GM04503 (cell line): ENCODE measurements at regions not wholly inside any gene's neighbourhood (a gene's known extent, or its start where the extent isn't known, plus 50 kb on each side); places are given as distances from the start of the nearest gene placed in this dataset.

Source experiments
- DNase-seq: peaks from one replicate; pipeline ENCODE4 v3.0.0-alpha.2; 2012; ENCODE audit warnings: low read depth

DNA sequence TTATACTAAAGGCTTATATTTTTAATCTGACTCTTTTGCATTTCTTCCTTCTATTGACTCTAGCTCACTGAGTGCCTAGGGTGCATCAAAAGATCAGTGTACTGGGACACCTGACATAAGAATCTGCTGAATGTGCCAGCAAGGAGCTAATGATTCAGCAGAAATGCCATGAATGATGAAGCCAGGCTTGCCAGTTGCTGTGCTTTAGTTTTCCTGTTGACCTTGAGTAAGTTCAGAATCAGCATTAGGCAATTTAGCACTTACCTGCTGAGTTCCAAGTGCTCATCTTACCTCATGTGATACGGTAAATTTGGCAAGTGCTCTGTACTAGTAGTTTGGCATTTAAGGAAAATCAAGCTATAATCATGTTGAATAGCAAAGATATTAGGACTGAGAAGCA, 523.2 kb upstream of the B3GALT2 start:
- no peak for DNase-seq

GRCh38 chr1:193707271-193708021, 521.0 kb upstream of the B3GALT2 start:
- no peak for DNase-seq

GRCh38 chr1:193706766-193707165, 520.4 kb upstream of the B3GALT2 start:
- DNase-seq, result no peak

DNA sequence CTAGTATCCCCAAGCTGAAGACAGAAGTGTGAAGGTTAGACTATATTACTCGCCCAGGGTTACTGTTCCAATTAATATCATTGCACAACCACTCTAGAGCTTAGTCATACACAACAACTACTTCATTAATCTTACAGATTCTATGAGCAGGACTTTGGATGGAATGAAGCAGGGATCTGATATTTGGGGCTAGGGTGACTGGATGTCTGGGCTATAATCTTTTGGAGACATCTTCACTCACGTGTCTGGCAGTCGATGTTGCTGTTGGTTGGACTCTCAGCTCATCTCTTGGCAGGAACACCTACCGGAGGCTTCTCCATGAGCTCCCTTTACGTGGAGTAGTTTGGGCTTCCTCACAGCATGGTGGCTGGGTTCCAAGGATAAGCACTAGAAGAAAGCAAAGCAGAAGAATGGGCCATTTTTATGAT, 519.2 kb upstream of the B3GALT2 start:
- no peak for DNase-seq

- DNase-seq, result no peak
Observed at GRCh38 chr1:193703655-193704054, 517.2 kb upstream of the B3GALT2 start.

DNA sequence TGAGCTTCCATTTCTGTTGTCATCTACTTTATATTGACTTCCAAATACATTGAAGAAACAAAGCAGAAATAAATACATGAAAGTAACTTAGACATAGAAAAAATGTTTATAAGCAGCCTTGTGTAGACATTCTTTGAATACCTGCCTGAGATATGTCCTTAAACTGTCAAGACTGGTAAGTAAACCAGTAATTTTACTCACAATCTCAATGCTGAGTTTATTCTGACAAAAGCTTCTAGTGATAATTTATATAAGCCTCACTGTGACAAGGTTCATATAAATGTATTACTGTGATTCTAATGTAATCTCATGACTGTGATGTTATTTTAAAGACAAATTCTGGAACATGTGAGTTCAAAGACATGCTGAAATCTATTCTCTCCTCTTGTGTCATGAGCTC, 516.7 kb upstream of the B3GALT2 start:
- no peak for DNase-seq

DNA sequence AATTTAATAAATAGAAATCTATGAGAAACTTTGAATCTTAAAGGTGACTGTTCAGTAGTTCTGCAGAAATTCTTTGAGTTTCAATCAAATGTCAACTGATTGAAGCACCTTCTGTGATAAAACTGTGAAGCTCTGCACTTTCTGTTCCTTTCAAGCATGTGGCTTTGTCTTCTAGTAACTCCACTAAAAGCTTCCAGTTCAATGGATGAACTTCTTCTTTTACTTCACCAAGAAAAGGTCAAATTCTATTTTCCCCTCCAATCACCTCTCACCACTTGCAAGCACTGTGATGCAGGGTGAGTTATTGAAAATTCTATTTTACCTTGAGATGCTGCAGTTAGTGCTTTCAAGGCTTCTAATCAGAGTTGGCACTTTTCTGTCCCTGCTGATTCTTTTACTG, 515.3 kb upstream of the B3GALT2 start:
- DNase-seq, result no peak

- DNase-seq, result no peak
Observed at GRCh38 chr1:193700710-193701355, 514.4 kb upstream of the B3GALT2 start.

GRCh38 chr1:193699261-193699660, 512.8 kb upstream of the B3GALT2 start:
- DNase-seq, result no peak

- DNase-seq, result no peak
Observed at GRCh38 chr1:193697776-193698175, 511.4 kb upstream of the B3GALT2 start.

DNA sequence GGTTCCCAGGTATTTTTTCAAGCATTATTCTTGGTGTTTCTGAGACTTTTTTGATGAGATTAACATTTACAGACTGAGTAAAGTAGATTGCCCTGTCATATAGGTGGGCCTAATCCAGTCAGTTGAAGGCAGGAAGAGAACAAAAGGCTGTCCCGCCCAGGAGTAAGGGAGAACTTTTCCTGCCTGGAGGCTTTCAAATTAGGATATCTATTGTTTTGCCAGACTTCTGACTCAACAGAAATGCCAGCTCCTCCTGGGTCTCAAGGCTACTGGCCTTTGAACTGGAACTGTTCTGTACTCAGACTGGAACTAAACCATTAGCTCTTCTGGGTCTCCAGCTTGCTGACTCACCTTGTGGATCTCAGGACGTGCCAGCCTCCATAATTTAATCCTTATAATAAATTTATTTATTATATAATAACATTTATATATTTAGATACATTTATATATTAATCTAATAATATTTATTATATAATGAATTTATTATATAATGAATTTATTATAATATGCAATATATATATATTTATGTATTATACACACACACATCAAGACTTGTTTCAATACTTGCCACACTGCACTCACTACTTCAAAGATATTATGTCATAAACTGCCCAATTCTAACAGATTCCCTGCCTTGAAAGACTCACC, 510.8 kb upstream of the B3GALT2 start:
- DNase-seq, result no peak

DNA sequence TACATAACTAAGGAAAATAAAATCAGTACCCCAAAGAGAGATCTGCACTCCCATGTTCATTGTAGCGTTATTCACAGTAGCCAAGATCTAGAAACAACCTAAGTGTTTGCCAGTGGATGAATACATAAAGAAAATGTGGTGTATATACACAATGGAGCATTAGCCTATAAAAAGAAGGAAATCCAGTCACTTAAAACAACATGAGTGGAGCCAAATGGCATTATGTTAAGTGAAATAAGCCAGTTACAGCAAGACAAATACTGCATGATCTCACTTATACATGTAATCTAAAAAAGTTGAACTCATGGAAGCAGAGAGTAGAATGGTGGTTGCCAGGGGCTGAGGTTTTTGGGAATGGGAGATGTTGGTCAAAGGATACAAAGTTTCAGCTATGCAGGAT, 508.3 kb upstream of the B3GALT2 start:
- no peak for DNase-seq

- DNase-seq, result no peak
Observed at GRCh38 chr1:193685986-193686385, 499.6 kb upstream of the B3GALT2 start.

GRCh38 chr1:193681422-193681821, 495.0 kb upstream of the B3GALT2 start:
- DNase-seq, result no peak

GRCh38 chr1:193680924-193681316, 494.5 kb upstream of the B3GALT2 start:
- DNase-seq, result no peak

DNA sequence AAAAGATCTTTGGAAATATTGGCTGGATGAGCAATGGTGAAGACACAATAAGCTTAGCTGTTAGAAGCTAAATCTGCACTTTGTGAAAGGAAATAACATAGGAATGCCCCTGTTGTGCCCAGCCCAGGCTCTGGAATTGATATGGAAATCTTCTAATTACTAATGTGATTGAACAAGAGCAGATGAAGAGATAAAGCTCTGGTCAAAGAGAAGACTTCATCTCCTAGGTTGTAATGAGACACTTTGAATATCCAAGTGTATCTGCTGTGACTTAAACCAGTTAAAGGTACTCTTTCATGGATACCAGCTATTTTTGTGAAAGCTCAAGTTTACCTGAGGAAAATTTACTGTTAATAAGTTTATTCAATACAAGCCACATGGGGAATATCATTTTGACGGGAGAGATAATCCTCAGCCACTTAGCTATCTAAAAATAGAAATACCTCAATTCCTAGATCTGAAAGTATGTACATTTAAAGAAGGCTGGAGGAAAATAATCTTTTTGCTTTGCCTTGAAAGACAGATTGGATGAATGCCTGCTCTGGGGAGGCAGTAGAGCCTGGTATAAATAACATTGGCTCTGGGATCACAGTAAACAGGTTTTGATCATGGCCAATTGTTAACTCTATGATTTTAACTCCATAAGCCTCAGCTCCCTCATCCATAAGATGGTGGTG, 494.0 kb upstream of the B3GALT2 start:
- no peak for DNase-seq

DNA sequence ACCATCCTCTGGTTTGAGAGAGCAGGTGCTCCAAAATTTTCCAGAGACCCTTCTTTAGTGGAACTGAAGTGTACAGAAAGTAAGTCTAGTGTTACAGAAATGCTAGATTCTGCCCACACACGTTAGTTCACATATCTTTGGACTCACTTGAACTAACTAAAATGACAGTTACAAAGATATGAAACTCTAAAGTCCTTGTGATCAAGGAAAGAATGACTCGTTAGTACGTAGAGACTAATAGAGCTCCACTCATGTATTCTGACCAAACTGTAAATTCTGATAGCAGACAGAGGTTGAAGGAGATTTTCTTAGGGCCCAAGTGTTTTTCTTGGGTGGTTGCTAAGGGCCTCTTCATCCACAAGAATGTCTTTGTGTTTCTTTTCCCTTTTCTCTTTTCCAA, 491.5 kb upstream of the B3GALT2 start:
- no peak for DNase-seq

GRCh38 chr1:193676996-193677549, 490.7 kb upstream of the B3GALT2 start:
- no peak for DNase-seq

- no peak for DNase-seq
Observed at GRCh38 chr1:193674292-193674944, 488.0 kb upstream of the B3GALT2 start.

DNA sequence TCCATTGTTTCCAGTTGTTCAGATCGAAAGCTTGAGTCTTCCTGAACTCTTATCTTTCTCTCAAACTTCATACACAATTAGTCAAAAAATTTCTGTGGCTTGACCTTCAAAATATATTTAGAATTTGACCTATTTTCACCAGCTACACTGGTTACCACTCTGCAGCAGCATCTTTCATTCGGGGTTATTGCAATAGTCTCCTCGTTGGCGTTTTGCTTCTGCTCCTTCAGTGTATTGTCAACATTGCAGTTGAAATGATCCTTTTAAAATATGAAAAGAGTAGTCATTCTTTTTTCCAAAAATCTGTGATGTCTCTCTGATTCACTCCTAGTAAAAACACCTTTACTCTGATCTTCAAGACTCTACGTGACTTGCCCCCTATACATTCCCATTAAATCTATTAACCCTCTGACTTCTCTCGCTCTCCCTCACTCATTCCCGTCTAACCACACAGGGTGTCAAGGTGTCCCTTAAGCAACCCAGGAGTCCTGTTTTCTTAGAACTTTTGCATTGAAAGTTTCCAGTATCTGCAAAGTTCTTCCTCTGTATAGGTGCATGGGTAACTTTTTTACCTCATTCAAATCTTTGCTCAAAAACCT, 480.2 kb upstream of the B3GALT2 start:
- no peak for DNase-seq

DNA sequence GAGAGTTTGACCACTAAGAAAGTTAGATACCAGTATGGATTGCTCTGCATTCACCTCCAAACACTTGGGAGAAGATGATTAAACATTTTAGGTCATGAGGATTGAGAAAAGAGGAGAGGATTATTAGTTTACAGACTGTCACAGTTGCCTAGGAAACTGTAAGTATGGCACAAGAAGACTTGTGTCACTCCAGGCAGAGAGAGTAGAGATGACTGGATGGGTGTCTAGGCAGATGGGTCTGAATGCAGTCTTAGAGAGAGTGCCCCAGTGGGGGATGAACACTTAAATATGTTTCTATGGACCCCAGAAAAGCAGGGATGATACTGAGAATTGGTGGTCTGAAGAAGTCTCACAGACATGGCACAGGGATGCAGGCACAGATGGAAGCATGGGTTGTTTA, 477.6 kb upstream of the B3GALT2 start:
- no peak for DNase-seq

- DNase-seq, result no peak
Observed at GRCh38 chr1:193662030-193662429, 475.6 kb upstream of the B3GALT2 start.
